K562 (cell line): ENCODE measurements at regions not wholly inside any gene's neighbourhood (a gene's known extent, or its start where the extent isn't known, plus 50 kb on each side); places are given as distances from the start of the nearest gene placed in this dataset.

Experiments
- ATAC-seq: fragments of 200-7000 bp; cut with Tn5 transposase; 3 replicates; pipeline ENCODE4 v1.9.1; 2020; ENCODE audit warnings: moderate library complexity
- BruUV-seq: library from RNA; stranded (reverse); fragments of 400-500 nt; replicated peaks from 2 replicates; lab custom pipeline; 2021; lab: Mats Ljungman, UMichigan
- CTCF ChIA-PET: fragments of 300-600 bp; formaldehyde crosslinking; extraction: SDS; loops from one replicate; lab custom pipeline; 2021; ENCODE audit warnings: low intra/inter-chr PET ratio; lab: Yijun Ruan, JAX
- POLR2A ChIA-PET: fragments of 300-600, 350-650 bp; sonication (Branson Sonifier 250); formaldehyde crosslinking; extraction: SDS; loops from one replicate; lab custom pipeline; 2021; ENCODE audit warnings: antibody characterized with exemption, inconsistent platforms; lab: Yijun Ruan, JAX
- DNase-seq, 4 experiments: peaks; one replicate each; pipeline versions ENCODE4 v3.0.0 to v3.0.0-alpha.2; 2011 to 2018; ENCODE audit warnings: low spot score in 3 of 4, mixed read lengths in 3 of 4; ENCODE audit errors: extremely low read depth in 1 of 4
- FAIRE-seq: peaks from 2 replicates; lab custom pipeline; 2011; peaks lifted over from hg19 to GRCh38; lab: Jason Lieb, UNC
- H2AFZ ChIP-seq: 2 replicates; pipeline ENCODE4 v1.6.0; 2011; ENCODE audit warnings: low read depth, low read length, control low read depth, inconsistent platforms
- H3K27ac ChIP-seq: fragments of 200-600 bp; 3 replicates; pipeline ENCODE4 v1.8.0; 2011; ENCODE audit warnings: low read depth, mild to moderate bottlenecking, control low read depth, inconsistent platforms, low read length, moderate library complexity, mixed read lengths; ENCODE audit errors: extremely low read depth
- H3K27me3 ChIP-seq, 2 experiments: fragments of 300-600 bp in 1 of 2; 2 replicates in 1 of 2; 3 replicates in 1 of 2; pipeline versions ENCODE4 v1.6.0 to v1.8.0; 2011; ENCODE audit warnings: inconsistent platforms in 2 of 2, low read length in 2 of 2, mild to moderate bottlenecking in 1 of 2, mixed read lengths in 1 of 2, moderate library complexity in 1 of 2; ENCODE audit not compliant: control insufficient read depth in 2 of 2, insufficient read depth in 2 of 2
- H3K36me3 ChIP-seq: fragments of 300-600 bp; 3 replicates; pipeline ENCODE4 v1.8.0; 2011; ENCODE audit warnings: mild to moderate bottlenecking, low read length, inconsistent platforms; ENCODE audit not compliant: control insufficient read depth, insufficient read depth
- H3K4me1 ChIP-seq, 2 experiments: fragments of 200-600 bp in 1 of 2; replicated peaks in 1 of 2; 2 replicates in 1 of 2; 3 replicates in 1 of 2; pipeline versions ENCODE4 v1.5.1 to v1.8.0; 2011; ENCODE audit warnings: inconsistent platforms in 2 of 2, low read length in 2 of 2, mild to moderate bottlenecking in 1 of 2, mixed read lengths in 1 of 2, moderate library complexity in 1 of 2; ENCODE audit not compliant: control insufficient read depth in 2 of 2, insufficient read depth in 2 of 2
- H3K4me2 ChIP-seq: 2 replicates; pipeline ENCODE4 v1.6.1; 2011; ENCODE audit warnings: low read length, control low read depth, inconsistent platforms, mixed read lengths; ENCODE audit not compliant: insufficient read depth
- H3K4me3 ChIP-seq: fragments of 200-600 bp; sonication (generic), shearing (Covaris generic); 2 replicates; pipeline ENCODE4 v1.5.1; 2016; ENCODE audit warnings: control low read depth, inconsistent platforms
- H3K79me2 ChIP-seq: fragments of 200-600 bp; 3 replicates; pipeline ENCODE4 v1.8.0; 2011; ENCODE audit warnings: low read length, inconsistent platforms; ENCODE audit not compliant: control insufficient read depth, insufficient read depth
- H3K9ac ChIP-seq, 2 experiments: 2 replicates each; pipeline versions ENCODE4 v1.6.0 to v1.6.1; 2011; ENCODE audit warnings: low read depth in 2 of 2, low read length in 2 of 2, control low read depth in 1 of 2, inconsistent platforms in 1 of 2, mild to moderate bottlenecking in 1 of 2, mixed read lengths in 1 of 2; ENCODE audit not compliant: insufficient read depth in 1 of 2
- H3K9me1 ChIP-seq: one replicate; pipeline ENCODE4 v1.6.0; 2011; ENCODE audit warnings: inconsistent platforms, mild to moderate bottlenecking, low read length, moderate library complexity; ENCODE audit not compliant: control insufficient read depth, insufficient read depth
- H3K9me3 ChIP-seq: replicated peaks from 2 replicates; pipeline ENCODE4 v1.5.1; 2011; ENCODE audit warnings: low read depth, low read length, inconsistent platforms; ENCODE audit not compliant: control insufficient read depth, insufficient read depth
- H4K20me1 ChIP-seq: replicated peaks from 2 replicates; pipeline ENCODE4 v1.6.1; 2011; ENCODE audit warnings: low read length, inconsistent platforms, mixed read lengths; ENCODE audit not compliant: control insufficient read depth, insufficient read depth
- CTBP1 ChIP-seq: fragments of 450-650 bp; IDR thresholded peaks from 2 replicates; pipeline ENCODE4 v1.6.1; 2016; ENCODE audit warnings: borderline replicate concordance
- MED1 ChIP-seq: sonication (generic); formaldehyde crosslinking; IDR thresholded peaks from 2 replicates; pipeline ENCODE4 v1.8.1; 2023; ENCODE audit warnings: missing genetic modification reagents, borderline replicate concordance
- OTX1 ChIP-seq: fragments of 450-650 bp; formaldehyde crosslinking; IDR thresholded peaks from 2 replicates; pipeline ENCODE4 v1.4.0; 2022; ENCODE audit warnings: mild to moderate bottlenecking
- SLC30A9 ChIP-seq: fragments of 250-450 bp; sonication (Bioruptor Pico); IDR thresholded peaks from 2 replicates; pipeline ENCODE4 v1.8.0; 2022; ENCODE audit warnings: mild to moderate bottlenecking, moderate library complexity
- TRIM25 ChIP-seq: fragments of 450-650 bp; IDR thresholded peaks from 2 replicates; pipeline ENCODE4 v1.7.0; 2016; ENCODE audit warnings: borderline replicate concordance
- ZNF175 ChIP-seq: fragments of 200-800 bp; sonication (Bioruptor generic); IDR thresholded peaks from 2 replicates; pipeline ENCODE4 v1.6.1; 2016; ENCODE audit warnings: low read depth, mild to moderate bottlenecking, missing genetic modification characterization, missing compliant biosample characterization
- ZNF766 ChIP-seq: fragments of 200-800 bp; sonication (Bioruptor generic); conservative IDR thresholded peaks from 2 replicates; pipeline ENCODE4 v1.6.1; 2016; ENCODE audit warnings: missing genetic modification characterization, missing compliant biosample characterization
- WGBS: fragments of 100-300 bp; shearing (Covaris generic); methylation state at CpG from one replicate; pipeline ENCODE4 v1.1.6; 2016; ENCODE audit warnings: low coverage, mixed read lengths; ENCODE audit not compliant: insufficient coverage; ENCODE audit errors: missing lambda C conversion rate; 5-methylcytosine and 5-hydroxymethylcytosine counted together
- in situ Hi-C: fragments of 300-500 bp; cut with MboI; formaldehyde crosslinking; loops from 4 replicates; pipeline ENCODE4 v1.15.0; 2018; ENCODE audit warnings: inconsistent platforms, mixed read lengths
- intact Hi-C: fragments of 100-400 bp; cut with micrococcal nuclease; formaldehyde crosslinking; loops from 2 replicates; pipeline ENCODE4 v1.14.2; 2022

GRCh38 chr4:114479595-114479994, 119.0 kb upstream of the UGT8 start:
- DNase-seq, result no peak
- H2AFZ ChIP-seq, result no peak overlapping the region
- H3K27ac ChIP-seq, result no peak overlapping the region
- H3K9me1 ChIP-seq, result no peaks in the 10 kb centered on the region
- no peak overlapping the region for H3K9ac ChIP-seq
- ChIA-PET CTCF (no interaction called here), POLR2A (no interaction called here)
- in situ Hi-C loops, result no loop called here
- no peak for FAIRE-seq
- no peak overlapping the region for H3K4me2 ChIP-seq
- H3K27me3 ChIP-seq, result no peaks in the 10 kb centered on the region
- BruUV-seq, result no TSS peak
- H3K9me3 ChIP-seq, result no peaks in the 10 kb centered on the region
- ATAC-seq, result no peak
- no peaks in the 10 kb centered on the region for H3K4me1 ChIP-seq
- no peaks in the 10 kb centered on the region for H3K36me3 ChIP-seq
- intact Hi-C loops, result no loop called here
- H3K4me3 ChIP-seq, result no peak overlapping the region
- no peak for TF ChIP-seq MED1
- no peak for TF ChIP-seq CTBP1
- no peaks in the 10 kb centered on the region for H4K20me1 ChIP-seq
- H3K79me2 ChIP-seq, result no peaks in the 10 kb centered on the region
- WGBS, result 6% methylated on average over 3 of the region's 3 CpGs

- ATAC-seq, result no peak
- Histone ChIP-seq H3K27ac (no peak overlapping the region), H2AFZ (no peak overlapping the region), H3K4me1 (no peaks in the 10 kb centered on the region), H3K79me2 (no peaks in the 10 kb centered on the region), H4K20me1 (no peaks in the 10 kb centered on the region), H3K4me2 (no peak overlapping the region), H3K4me3 (no peak overlapping the region), H3K9me1 (no peaks in the 10 kb centered on the region), H3K9ac (no peak overlapping the region), H3K27me3 (no peaks in the 10 kb centered on the region), H3K36me3 (no peaks in the 10 kb centered on the region), H3K9me3 (no peaks in the 10 kb centered on the region)
- CTCF ChIA-PET, result no interaction called here
- POLR2A ChIA-PET, result no interaction called here
- no peak for DNase-seq
- WGBS, result 18% methylated on average over 14 of the region's 18 CpGs
- intact Hi-C loops (no loop called here), in situ Hi-C loops (no loop called here)
- BruUV-seq, result no TSS peak
- no peak for FAIRE-seq
- TF ChIP-seq OTX1 (CRISPR knock-in tag), result no peak
- TF ChIP-seq ZNF766 (CRISPR knock-in tag), result no peak
- TF ChIP-seq TRIM25, result no peak
- no peak for TF ChIP-seq SLC30A9 (CRISPR knock-in tag)
- TF ChIP-seq ZNF175 (CRISPR knock-in tag), result no peak
Observed at GRCh38 chr4:114481856-114482255, 116.8 kb upstream of the UGT8 start.
